SK-N-SH treated with all-trans-retinoic acid at 6 μM for 48 hours (cell line): ENCODE measurements at regions not wholly inside any gene's neighbourhood (a gene's known extent, or its start where the extent isn't known, plus 50 kb on each side); places are given as distances from the start of the nearest gene placed in this dataset.

Source experiments
- ARNTL ChIP-seq: fragments of 450-650 bp; formaldehyde crosslinking; IDR thresholded peaks from 2 replicates; pipeline ENCODE4 v1.5.0; 2020; ENCODE audit warnings: low read depth, mild to moderate bottlenecking, moderate library complexity, borderline replicate concordance
- BACH2 ChIP-seq: fragments of 250-450 bp; sonication (Bioruptor Pico); IDR thresholded peaks from 2 replicates; pipeline ENCODE4 v1.9.0; 2021; ENCODE audit warnings: mild to moderate bottlenecking, borderline replicate concordance
- ESRRG ChIP-seq: fragments of 250-450 bp; sonication (Bioruptor Pico); IDR thresholded peaks from 2 replicates; pipeline ENCODE4 v1.6.1; 2021; ENCODE audit warnings: mild to moderate bottlenecking
- GLIS3 ChIP-seq: fragments of 250-450 bp; sonication (Bioruptor Pico); IDR thresholded peaks from 2 replicates; pipeline ENCODE4 v1.5.0; 2020; ENCODE audit warnings: mild to moderate bottlenecking, moderate library complexity
- PPARA ChIP-seq: fragments of 250-450 bp; sonication (Bioruptor Pico); IDR thresholded peaks from 2 replicates; pipeline ENCODE4 v1.5.0; 2020; ENCODE audit warnings: mild to moderate bottlenecking, borderline replicate concordance
- SNAI2 ChIP-seq: fragments of 250-450 bp; sonication (Bioruptor Pico); IDR thresholded peaks from 2 replicates; pipeline ENCODE4 v1.5.0; 2020; ENCODE audit warnings: mild to moderate bottlenecking, moderate library complexity
- TCF4 ChIP-seq: fragments of 250-450 bp; sonication (Bioruptor Pico); IDR thresholded peaks from 2 replicates; pipeline ENCODE4 v1.8.0; 2021; ENCODE audit warnings: mild to moderate bottlenecking, moderate library complexity, borderline replicate concordance
- ZC3H10 ChIP-seq: fragments of 250-450 bp; sonication (Bioruptor Pico); IDR thresholded peaks from 2 replicates; pipeline ENCODE4 v1.5.1; 2021; ENCODE audit warnings: mild to moderate bottlenecking, moderate library complexity
- ZFP3 ChIP-seq: fragments of 250-450 bp; sonication (Bioruptor Pico); IDR thresholded peaks from 2 replicates; pipeline ENCODE4 v1.5.0; 2020; ENCODE audit warnings: mild to moderate bottlenecking, moderate library complexity
- ZNF70 ChIP-seq: fragments of 450-650 bp; formaldehyde crosslinking; IDR thresholded peaks from 2 replicates; pipeline ENCODE4 v1.5.0; 2020; ENCODE audit warnings: mild to moderate bottlenecking, moderate library complexity
- TF ChIP-seq, protein P1 (sequence below): fragments of 250-450 bp; sonication (Bioruptor Pico); IDR thresholded peaks from 2 replicates; pipeline ENCODE4 v1.5.1; 2020; ENCODE audit warnings: low read depth, mild to moderate bottlenecking, moderate library complexity
- TF ChIP-seq, protein P2 (sequence below): fragments of 250-450 bp; sonication (Bioruptor Pico); IDR thresholded peaks from 2 replicates; pipeline ENCODE4 v1.8.0; 2021; ENCODE audit warnings: low read depth, mild to moderate bottlenecking, moderate library complexity, borderline replicate concordance
- TF ChIP-seq, protein P3 (sequence below): fragments of 250-450 bp; sonication (Bioruptor Pico); IDR thresholded peaks from 2 replicates; pipeline ENCODE4 v1.8.0; 2020; ENCODE audit warnings: mild to moderate bottlenecking, moderate library complexity, borderline replicate concordance
- TF ChIP-seq, protein P4 (sequence below): fragments of 250-450 bp; sonication (Bioruptor Pico); IDR thresholded peaks from 2 replicates; pipeline ENCODE4 v1.5.0; 2020; ENCODE audit warnings: mild to moderate bottlenecking, moderate library complexity

DNA sequence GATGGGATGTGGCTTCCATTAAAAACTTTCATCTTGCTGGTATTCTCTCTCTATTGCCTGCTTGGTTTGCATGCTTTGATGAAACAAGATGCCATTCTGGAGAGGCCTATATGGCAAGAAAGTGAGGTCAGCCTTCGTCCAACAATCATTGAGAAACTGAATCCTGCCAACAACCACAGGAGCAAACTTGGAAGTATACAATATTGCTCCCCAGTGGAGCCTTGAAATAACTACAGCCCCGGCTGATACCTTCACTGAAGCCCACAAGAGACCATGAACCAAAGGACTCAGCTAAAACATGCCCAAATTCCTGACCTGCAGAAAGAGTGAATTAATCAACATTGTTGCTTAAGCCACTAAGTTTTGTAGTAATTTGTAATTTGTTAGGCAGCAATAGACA lies 82.5 kb upstream of the FGF14 start:
- TF ChIP-seq PPARA (CRISPR knock-in tag) (no peak), ZC3H10 (CRISPR knock-in tag) (no peak), BACH2 (no peak), SNAI2 (no peak), ZFP3 (no peak), ARNTL (CRISPR knock-in tag) (no peak), ZNF70 (CRISPR knock-in tag) (no peak), GLIS3 (CRISPR knock-in tag) (no peak), TCF4 (CRISPR knock-in tag) (no peak), ESRRG (CRISPR knock-in tag) (no peak)
- TF ChIP-seq, protein P1, sequence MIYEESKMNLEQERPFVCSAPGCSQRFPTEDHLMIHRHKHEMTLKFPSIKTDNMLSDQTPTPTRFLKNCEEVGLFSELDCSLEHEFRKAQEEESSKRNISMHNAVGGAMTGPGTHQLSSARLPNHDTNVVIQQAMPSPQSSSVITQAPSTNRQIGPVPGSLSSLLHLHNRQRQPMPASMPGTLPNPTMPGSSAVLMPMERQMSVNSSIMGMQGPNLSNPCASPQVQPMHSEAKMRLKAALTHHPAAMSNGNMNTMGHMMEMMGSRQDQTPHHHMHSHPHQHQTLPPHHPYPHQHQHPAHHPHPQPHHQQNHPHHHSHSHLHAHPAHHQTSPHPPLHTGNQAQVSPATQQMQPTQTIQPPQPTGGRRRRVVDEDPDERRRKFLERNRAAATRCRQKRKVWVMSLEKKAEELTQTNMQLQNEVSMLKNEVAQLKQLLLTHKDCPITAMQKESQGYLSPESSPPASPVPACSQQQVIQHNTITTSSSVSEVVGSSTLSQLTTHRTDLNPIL (CRISPR knock-in tag) = no peak
- TF ChIP-seq, protein P2, sequence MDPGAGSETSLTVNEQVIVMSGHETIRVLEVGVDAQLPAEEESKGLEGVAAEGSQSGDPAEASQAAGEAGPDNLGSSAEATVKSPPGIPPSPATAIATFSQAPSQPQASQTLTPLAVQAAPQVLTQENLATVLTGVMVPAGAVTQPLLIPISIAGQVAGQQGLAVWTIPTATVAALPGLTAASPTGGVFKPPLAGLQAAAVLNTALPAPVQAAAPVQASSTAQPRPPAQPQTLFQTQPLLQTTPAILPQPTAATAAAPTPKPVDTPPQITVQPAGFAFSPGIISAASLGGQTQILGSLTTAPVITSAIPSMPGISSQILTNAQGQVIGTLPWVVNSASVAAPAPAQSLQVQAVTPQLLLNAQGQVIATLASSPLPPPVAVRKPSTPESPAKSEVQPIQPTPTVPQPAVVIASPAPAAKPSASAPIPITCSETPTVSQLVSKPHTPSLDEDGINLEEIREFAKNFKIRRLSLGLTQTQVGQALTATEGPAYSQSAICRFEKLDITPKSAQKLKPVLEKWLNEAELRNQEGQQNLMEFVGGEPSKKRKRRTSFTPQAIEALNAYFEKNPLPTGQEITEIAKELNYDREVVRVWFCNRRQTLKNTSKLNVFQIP (CRISPR knock-in tag) = no peak
- TF ChIP-seq, protein P3, sequence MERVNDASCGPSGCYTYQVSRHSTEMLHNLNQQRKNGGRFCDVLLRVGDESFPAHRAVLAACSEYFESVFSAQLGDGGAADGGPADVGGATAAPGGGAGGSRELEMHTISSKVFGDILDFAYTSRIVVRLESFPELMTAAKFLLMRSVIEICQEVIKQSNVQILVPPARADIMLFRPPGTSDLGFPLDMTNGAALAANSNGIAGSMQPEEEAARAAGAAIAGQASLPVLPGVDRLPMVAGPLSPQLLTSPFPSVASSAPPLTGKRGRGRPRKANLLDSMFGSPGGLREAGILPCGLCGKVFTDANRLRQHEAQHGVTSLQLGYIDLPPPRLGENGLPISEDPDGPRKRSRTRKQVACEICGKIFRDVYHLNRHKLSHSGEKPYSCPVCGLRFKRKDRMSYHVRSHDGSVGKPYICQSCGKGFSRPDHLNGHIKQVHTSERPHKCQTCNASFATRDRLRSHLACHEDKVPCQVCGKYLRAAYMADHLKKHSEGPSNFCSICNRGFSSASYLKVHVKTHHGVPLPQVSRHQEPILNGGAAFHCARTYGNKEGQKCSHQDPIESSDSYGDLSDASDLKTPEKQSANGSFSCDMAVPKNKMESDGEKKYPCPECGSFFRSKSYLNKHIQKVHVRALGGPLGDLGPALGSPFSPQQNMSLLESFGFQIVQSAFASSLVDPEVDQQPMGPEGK (CRISPR knock-in tag) = no peak
- TF ChIP-seq, protein P4, sequence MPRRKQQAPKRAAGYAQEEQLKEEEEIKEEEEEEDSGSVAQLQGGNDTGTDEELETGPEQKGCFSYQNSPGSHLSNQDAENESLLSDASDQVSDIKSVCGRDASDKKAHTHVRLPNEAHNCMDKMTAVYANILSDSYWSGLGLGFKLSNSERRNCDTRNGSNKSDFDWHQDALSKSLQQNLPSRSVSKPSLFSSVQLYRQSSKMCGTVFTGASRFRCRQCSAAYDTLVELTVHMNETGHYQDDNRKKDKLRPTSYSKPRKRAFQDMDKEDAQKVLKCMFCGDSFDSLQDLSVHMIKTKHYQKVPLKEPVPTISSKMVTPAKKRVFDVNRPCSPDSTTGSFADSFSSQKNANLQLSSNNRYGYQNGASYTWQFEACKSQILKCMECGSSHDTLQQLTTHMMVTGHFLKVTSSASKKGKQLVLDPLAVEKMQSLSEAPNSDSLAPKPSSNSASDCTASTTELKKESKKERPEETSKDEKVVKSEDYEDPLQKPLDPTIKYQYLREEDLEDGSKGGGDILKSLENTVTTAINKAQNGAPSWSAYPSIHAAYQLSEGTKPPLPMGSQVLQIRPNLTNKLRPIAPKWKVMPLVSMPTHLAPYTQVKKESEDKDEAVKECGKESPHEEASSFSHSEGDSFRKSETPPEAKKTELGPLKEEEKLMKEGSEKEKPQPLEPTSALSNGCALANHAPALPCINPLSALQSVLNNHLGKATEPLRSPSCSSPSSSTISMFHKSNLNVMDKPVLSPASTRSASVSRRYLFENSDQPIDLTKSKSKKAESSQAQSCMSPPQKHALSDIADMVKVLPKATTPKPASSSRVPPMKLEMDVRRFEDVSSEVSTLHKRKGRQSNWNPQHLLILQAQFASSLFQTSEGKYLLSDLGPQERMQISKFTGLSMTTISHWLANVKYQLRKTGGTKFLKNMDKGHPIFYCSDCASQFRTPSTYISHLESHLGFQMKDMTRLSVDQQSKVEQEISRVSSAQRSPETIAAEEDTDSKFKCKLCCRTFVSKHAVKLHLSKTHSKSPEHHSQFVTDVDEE (CRISPR knock-in tag) = no peak
